ENCODE measurements at regions not wholly inside any gene's neighbourhood (a gene's known extent, or its start where the extent isn't known, plus 50 kb on each side); places are given as distances from the start of the nearest gene placed in this dataset.

GRCh38 chrX:4706961-4707360 is 993.5 kb upstream of the PRKX start:
- TF ChIP-seq POLR2AphosphoS5 (IDR thresholded peaks at IDR 0.05), result no peak
- no peak for TF ChIP-seq CTCF (IDR thresholded peaks at IDR 0.05; ENCODE audit: poor library complexity, severe bottlenecking)
- TF ChIP-seq EZH2 (IDR thresholded peaks at IDR 0.05; ENCODE audit: borderline replicate concordance, insufficient read depth, low read length, poor library complexity, severe bottlenecking), result no peak
- no peak for TF ChIP-seq RAD21 (conservative IDR thresholded peaks at IDR 0.05)
- TF ChIP-seq REST (IDR thresholded peaks at IDR 0.05; ENCODE audit: borderline replicate concordance), result no peak

Measured in neural cell (in vitro differentiated cells).